HUES48 (cell line): ENCODE measurements at regions not wholly inside any gene's neighbourhood (a gene's known extent, or its start where the extent isn't known, plus 50 kb on each side); places are given as distances from the start of the nearest gene placed in this dataset.

Experiments used
- H3K27ac ChIP-seq: one replicate; pipeline ENCODE4 v1.7.0; 2013; ENCODE audit warnings: low read depth, low read length, inconsistent platforms
- H3K27me3 ChIP-seq: 2 replicates; pipeline ENCODE4 v1.6.1; 2013; ENCODE audit warnings: mild to moderate bottlenecking, low read length; ENCODE audit not compliant: control insufficient read depth, insufficient read depth
- H3K36me3 ChIP-seq: 2 replicates; pipeline ENCODE4 v1.6.1; 2013; ENCODE audit warnings: low read length; ENCODE audit not compliant: control insufficient read depth, insufficient read depth
- H3K4me1 ChIP-seq: 2 replicates; pipeline ENCODE4 v1.6.1; 2013; ENCODE audit warnings: mild to moderate bottlenecking, low read length; ENCODE audit not compliant: control insufficient read depth, insufficient read depth
- H3K4me3 ChIP-seq: 2 replicates; pipeline ENCODE4 v1.5.1; 2013; ENCODE audit warnings: mild to moderate bottlenecking, low read depth, low read length
- H3K9ac ChIP-seq: 2 replicates; pipeline ENCODE4 v1.6.1; 2013; ENCODE audit warnings: mild to moderate bottlenecking, low read depth, low read length, moderate library complexity
- H3K9me3 ChIP-seq: 2 replicates; pipeline ENCODE4 v1.6.1; 2013; ENCODE audit warnings: low read length; ENCODE audit not compliant: control insufficient read depth, insufficient read depth

DNA sequence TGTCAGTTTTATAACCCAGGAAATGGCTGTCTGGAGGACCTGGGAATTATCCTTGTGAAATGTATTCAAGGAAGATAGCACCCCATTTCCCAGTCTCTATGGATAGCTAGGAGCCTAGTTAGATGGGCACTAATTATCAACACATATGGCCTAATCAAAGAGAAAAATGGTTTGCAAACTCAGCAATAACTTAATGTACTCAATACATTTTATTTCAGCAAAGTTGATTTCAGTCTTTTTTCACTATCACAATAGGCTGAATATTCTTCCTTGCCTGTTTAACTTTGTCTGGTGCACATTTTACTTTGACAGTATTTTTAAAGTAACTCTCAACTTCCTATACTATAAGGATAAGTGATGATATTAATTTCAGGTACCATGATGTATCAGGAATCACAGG lies 756.3 kb downstream of the CCDC85A start:
- H3K36me3 ChIP-seq = no peaks in the 10 kb centered on the region
- no peak overlapping the region for H3K27ac ChIP-seq

DNA sequence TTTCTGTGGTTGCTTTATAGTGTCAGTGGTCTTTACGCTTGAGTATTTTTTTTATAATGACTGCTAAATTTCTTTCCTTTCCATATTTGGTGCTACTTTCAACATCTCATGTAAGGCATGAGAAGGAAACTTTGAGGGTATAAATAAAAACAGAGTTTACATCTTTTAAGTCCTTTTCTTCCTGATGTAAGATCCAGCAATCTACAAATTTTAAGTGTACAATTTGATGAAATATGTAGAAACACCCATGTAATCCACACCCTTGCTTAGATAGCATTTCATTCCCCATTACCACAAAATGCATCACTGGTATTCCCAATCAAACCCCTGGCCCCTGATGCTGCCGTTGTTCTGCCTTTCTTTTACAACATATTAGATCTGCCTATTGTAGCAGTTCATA lies 769.1 kb downstream of the CCDC85A start:
- Histone ChIP-seq H3K27ac (no peak overlapping the region), H3K36me3 (no peaks in the 10 kb centered on the region), H3K4me1 (no peaks in the 10 kb centered on the region), H3K4me3 (no peak overlapping the region), H3K27me3 (no peaks in the 10 kb centered on the region), H3K9ac (no peak overlapping the region), H3K9me3 (peaks cover 4% of the 10 kb centered on the region; the same call in 1 of the 2 replicates)

More for the DNA sequence above, 756.3 kb downstream of the CCDC85A start:
- Histone ChIP-seq H3K4me3 (no peak overlapping the region), H3K9me3 (no peaks in the 10 kb centered on the region), H3K27me3 (no peaks in the 10 kb centered on the region), H3K4me1 (peaks cover 10% of the 10 kb centered on the region; the same call in 1 of the 2 replicates), H3K9ac (no peak overlapping the region)

DNA sequence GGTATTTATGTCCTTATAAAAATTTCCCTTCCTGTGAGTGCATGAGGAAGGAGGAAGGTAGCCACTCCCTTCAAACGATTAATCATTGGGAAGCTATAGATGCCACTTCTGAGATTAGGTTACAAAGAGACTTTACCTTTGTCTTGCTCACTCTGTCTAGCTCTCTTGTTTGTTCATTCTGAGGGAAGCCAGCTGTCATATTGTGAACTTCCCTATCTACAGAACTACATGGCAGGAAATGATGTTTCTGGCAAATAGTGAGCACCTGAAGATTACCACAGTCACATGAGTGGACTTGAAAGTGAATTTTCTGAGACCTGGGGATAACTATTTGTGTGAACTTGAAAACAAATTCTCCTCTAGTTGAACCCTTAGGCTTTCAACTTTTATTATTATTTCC lies 776.8 kb downstream of the CCDC85A start:
- H3K27me3 ChIP-seq = no peaks in the 10 kb centered on the region
- H3K4me3 ChIP-seq = no peak overlapping the region
- no peak overlapping the region for H3K27ac ChIP-seq
- H3K9ac ChIP-seq = no peak overlapping the region
- peaks cover 2% of the 10 kb centered on the region; the same call in 1 of the 2 replicates for H3K9me3 ChIP-seq
- no peaks in the 10 kb centered on the region for H3K4me1 ChIP-seq
- H3K36me3 ChIP-seq = no peaks in the 10 kb centered on the region

DNA sequence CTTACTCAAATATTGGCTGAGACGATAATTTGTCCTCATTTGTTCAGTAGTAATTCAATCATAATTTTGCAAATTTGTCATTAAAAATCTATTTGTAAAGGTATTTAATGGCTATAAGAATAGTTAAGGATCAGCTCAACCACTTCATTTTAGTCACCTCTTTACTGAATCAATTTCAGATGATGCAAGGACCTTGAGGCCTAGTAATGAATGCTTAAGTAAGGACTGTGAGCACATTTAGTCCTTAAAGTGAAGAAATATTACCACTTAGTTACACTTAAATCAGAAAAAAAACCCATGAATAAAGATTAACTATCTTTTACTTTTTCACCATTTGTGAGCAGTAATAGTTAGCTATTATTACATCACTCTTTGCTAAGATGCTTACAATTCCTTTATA lies 778.9 kb downstream of the CCDC85A start:
- no peak overlapping the region for H3K27ac ChIP-seq
- no peaks in the 10 kb centered on the region for H3K36me3 ChIP-seq
- peaks cover 2% of the 10 kb centered on the region; the same call in 1 of the 2 replicates for H3K9me3 ChIP-seq
- peaks cover 8% of the 10 kb centered on the region; the same call in 1 of the 2 replicates for H3K4me1 ChIP-seq
- H3K9ac ChIP-seq = no peak overlapping the region
- no peaks in the 10 kb centered on the region for H3K27me3 ChIP-seq
- no peak overlapping the region for H3K4me3 ChIP-seq

DNA sequence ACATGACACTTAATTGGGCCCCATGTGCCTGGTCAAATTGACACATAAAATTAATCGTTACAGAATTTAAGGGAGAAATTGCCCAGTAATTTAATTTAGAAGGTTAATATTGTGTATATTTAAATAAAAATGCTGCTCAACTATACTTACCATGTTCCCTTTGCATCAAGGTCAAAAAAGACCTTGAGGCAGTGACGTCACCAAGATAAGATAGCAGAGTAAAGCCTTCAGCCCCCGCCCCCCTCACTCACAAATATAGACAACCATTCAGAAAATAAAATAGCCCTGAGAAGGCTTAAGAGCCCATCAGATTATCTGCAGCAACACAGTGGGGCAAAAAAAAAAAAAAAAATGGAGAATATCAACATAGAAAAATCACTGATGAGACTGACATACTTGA lies 785.7 kb downstream of the CCDC85A start:
- peaks cover 8% of the 10 kb centered on the region; the same call in 1 of the 2 replicates for H3K4me1 ChIP-seq
- no peaks in the 10 kb centered on the region for H3K9me3 ChIP-seq
- H3K36me3 ChIP-seq = no peaks in the 10 kb centered on the region
- no peaks in the 10 kb centered on the region for H3K27me3 ChIP-seq
- H3K4me3 ChIP-seq = no peak overlapping the region
- no peak overlapping the region for H3K9ac ChIP-seq
- H3K27ac ChIP-seq = no peak overlapping the region

DNA sequence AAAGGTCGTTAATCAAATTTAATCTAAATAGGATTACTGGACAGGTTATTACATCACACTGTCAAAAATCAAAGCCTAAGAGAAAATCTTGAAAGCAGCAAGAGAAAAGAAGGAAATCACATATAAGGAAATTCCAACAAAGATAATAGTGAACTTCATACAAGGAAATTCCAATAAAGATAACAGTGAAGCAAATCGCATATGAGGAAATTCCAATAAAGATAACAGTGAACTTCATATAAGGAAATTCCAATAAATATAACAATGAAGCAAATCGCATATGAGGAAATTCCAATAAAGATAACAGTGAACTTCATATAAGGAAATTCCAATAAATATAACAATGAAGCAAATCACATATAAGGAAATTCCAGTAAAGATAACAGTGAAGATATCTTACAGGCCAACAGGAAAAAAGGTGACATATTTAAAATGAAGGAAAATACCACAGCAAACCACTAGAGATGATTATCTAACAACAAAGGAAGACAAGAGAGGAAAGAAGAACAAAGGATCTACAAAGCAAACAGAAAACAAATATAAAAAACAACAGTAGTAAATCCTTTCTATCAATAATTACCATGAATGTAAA lies 787.7 kb downstream of the CCDC85A start:
- H3K36me3 ChIP-seq = no peaks in the 10 kb centered on the region
- peaks cover 5% of the 10 kb centered on the region; the same call in 1 of the 2 replicates for H3K4me1 ChIP-seq

DNA sequence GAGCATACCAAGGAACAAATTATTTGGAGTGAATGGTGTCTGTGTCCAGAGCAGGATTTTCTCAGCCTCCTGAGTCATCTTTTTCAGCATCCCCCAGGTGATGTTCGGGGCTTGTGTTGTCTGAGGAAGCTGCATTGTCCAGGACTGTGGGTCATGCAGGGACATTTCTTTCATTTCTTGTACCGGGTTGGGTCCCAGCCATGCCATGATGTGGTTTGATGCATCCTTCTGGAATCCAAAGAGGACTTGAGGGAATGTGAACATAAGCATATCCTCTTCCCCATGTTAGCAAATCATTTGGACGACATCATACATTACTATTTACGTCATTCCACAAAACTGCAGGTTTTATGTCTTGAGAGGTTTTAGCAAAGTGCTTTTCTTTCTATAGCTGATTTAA lies 797.8 kb downstream of the CCDC85A start:
- no peak overlapping the region for H3K27ac ChIP-seq
- H3K36me3 ChIP-seq = no peaks in the 10 kb centered on the region
- no peaks in the 10 kb centered on the region for H3K4me1 ChIP-seq
- no peaks in the 10 kb centered on the region for H3K27me3 ChIP-seq
- H3K9ac ChIP-seq = no peak overlapping the region
- peaks cover 40% of the 10 kb centered on the region for H3K9me3 ChIP-seq
- H3K4me3 ChIP-seq = no peak overlapping the region

More for the DNA sequence above, 787.7 kb downstream of the CCDC85A start:
- Histone ChIP-seq H3K9ac (no peak overlapping the region), H3K9me3 (no peaks in the 10 kb centered on the region), H3K27me3 (no peaks in the 10 kb centered on the region), H3K4me3 (no peak overlapping the region), H3K27ac (no peak overlapping the region)

DNA sequence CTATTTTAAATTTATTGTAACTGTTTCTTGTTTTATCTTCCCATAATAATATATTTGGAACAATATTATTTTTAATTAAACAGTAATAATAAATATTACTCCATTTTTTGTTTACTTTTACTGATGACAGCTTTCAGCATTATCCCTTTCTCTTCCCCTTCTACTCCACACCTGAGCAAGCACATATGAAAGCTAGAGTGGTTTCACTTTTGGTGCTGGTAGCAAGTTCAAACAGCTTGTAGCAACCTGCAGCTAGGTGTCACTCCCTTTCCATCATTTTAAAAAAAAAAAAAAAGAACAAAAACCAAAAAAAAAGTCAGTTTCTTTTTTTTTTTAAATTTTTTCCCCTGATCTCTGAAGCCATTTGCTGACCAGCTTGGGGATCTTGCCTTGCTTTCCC lies 801.8 kb downstream of the CCDC85A start:
- Histone ChIP-seq H3K9me3 (peaks cover 16% of the 10 kb centered on the region), H3K27ac (no peak overlapping the region), H3K9ac (no peak overlapping the region), H3K36me3 (no peaks in the 10 kb centered on the region), H3K4me3 (no peak overlapping the region), H3K4me1 (no peaks in the 10 kb centered on the region), H3K27me3 (no peaks in the 10 kb centered on the region)

DNA sequence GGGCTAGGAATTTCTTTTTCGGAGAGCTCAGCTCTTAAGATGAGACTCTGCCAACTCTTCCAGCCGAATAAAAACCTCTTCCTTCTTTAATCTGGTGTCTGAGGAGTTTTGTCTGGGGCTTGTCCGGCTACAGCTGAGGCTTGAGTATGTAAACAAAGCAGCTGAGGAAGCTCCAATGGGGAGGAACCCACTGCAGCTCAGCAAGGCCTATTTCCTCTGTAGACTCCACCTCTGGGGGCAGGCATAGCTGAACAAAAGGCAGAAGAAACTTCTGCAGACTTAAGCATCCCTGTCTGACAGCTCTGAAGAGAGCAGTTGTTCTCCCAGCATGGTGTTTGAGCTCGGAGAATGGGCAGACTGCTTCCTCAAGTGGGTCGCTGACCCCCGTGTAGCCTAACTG lies 838.7 kb downstream of the CCDC85A start:
- no peak overlapping the region for H3K27ac ChIP-seq
- H3K36me3 ChIP-seq = no peaks in the 10 kb centered on the region
- H3K9ac ChIP-seq = no peak overlapping the region
- no peaks in the 10 kb centered on the region for H3K27me3 ChIP-seq
- H3K4me1 ChIP-seq = no peaks in the 10 kb centered on the region
- peaks cover 23% of the 10 kb centered on the region for H3K9me3 ChIP-seq
- H3K4me3 ChIP-seq = no peak overlapping the region

DNA sequence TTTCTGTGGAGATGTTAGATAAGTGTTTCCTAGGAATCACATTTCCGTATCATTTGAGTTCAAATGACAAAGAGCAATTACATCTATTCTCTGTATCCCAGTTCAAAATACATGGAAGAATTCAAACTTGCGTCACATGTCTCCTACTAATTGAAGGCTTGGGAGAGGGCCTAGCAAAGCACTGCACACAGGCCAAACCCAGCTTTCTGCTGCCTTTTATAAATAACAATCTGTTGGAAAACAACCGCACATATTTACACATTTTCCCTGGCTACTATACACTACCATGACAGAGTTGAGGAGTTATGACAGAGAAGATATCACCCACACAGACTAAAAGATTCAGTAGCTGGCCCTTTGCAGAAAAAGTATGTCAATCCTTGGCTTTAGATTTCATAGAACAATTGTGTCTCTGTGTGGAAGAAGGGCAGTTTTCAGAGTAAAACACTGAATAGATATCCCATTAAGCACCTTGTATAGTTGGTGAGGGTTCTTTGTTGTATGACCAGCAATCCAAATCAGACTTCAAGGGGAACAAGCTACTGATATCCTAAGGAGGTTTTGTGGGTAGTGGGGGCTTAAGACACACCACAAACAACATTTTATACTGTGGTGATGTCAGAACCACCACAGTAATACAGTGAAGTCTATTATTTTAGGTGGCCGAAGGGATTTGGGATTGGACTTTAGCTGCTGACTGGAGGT lies 861.3 kb downstream of the CCDC85A start:
- no peak overlapping the region for H3K27ac ChIP-seq
- no peaks in the 10 kb centered on the region for H3K36me3 ChIP-seq
- H3K27me3 ChIP-seq = no peaks in the 10 kb centered on the region
- no peak overlapping the region for H3K4me3 ChIP-seq
- H3K9me3 ChIP-seq = no peaks in the 10 kb centered on the region
- no peak overlapping the region for H3K9ac ChIP-seq
- no peaks in the 10 kb centered on the region for H3K4me1 ChIP-seq

DNA sequence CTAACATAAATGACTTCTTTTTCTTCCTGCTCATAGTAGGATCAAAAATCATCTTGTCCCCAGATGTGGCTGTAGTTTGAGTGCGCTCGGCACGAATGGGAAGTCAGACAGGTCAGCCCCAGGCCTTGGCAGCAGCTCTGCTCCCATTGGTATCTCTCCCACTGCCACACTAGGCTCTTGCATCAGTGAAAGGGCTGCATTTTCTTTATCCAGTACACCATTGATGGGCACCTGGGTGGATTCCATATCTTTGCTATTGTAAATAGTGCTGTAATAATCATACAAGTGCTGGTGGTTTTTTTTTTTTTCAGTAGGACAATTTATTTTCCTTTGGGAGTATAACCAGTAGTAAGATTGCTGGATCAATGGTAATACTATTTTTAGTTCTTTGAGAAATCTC lies 865.5 kb downstream of the CCDC85A start:
- Histone ChIP-seq H3K4me1 (no peaks in the 10 kb centered on the region), H3K9me3 (no peaks in the 10 kb centered on the region), H3K27me3 (no peaks in the 10 kb centered on the region), H3K36me3 (no peaks in the 10 kb centered on the region), H3K4me3 (no peak overlapping the region), H3K9ac (no peak overlapping the region), H3K27ac (no peak overlapping the region)
